ENCODE measurements at regions not wholly inside any gene's neighbourhood (a gene's known extent, or its start where the extent isn't known, plus 50 kb on each side); places are given as distances from the start of the nearest gene placed in this dataset.
"Not testable (repeated sequence)": the region's sequence is repeated elsewhere in the genome, so short reads cannot be mapped to it uniquely, and the experiment has no call there.

DNA sequence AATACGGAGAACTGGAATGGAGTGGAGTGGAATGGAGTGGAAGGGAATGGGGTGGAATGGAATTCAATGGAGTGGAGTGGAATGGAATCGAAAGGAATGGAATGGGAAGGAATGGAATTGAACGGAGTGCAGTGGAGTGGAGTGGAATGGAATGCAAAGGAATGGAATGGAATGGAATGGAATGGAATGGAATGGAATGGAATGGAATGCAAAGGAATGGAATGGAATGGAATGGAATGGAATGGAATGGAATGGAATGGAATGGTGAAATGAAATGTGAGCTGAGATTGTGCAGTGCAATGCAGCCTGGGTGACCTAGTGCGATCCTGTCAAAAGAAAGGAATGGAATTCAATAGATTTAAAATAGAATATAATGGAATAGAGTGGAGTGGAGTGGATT is 357.3 kb upstream of the WSB1 start:
- DNase-seq: not testable (repeated sequence)

DNA sequence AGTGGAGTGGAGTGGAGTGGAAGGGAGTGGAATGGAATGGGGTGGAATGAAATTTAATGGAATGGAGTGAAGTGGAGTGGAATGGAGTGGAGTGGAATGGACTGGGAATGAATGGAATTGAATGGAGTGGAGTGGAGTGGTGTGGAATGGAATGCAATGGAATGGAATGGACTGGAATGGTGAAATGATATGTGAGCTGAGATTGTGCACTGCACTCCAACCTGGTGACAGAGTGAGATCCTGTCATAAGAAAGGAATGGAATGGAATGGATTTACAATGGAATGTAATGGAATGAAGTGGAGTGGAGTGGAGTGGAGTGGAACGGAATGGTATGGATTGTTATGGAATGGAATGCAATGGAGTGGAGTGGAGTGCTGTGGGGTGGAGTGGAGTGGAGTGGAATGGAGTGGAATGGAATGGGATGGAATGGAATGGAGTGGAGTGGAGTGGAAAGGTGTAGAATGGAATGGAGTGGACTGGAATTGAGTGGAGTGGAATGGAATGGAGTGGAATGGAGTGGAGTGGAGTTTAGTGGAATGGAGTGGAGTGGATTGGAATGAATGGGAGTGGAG is 356.1 kb upstream of the WSB1 start:
- not testable (repeated sequence) for DNase-seq

DNA sequence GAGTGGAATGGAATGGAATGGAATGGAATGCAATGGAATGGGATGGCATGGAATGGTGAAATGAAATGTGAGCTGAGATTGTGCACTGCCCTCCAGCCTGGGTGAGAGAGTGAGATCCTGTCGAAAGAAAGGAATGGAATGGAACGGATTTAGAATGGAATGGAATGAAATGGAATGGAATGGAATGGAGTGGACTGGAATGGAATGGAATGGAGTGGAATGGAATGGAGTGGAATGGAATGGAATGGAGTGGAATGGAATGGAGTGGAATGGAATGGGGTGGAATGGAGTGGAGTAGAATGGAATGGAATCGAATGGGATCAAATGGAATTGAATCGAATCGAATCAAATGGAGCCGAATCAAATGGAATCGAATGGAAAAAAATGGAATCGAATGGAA is 354.2 kb upstream of the WSB1 start:
- DNase-seq: not testable (repeated sequence)

DNA sequence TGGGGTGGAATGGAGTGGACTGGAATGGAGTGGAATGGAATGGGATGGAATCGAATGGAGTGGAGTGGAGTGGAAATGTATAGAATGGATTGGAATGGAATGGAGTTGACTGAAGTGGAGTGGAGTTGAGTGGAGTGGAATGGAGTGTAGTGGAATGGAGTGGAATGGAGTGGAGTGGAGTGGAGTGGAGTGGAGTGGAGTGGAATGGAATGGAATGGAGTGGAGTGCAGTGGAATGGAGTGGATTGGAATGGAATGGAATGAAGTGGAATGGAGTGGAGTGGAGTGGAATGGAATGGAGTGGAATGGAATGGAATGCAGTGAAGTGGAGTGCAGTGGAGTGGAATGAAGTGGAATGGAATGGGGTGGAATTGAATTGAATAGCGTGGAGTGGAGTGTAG is 353.3 kb upstream of the WSB1 start:
- DNase-seq: not testable (repeated sequence)

DNA sequence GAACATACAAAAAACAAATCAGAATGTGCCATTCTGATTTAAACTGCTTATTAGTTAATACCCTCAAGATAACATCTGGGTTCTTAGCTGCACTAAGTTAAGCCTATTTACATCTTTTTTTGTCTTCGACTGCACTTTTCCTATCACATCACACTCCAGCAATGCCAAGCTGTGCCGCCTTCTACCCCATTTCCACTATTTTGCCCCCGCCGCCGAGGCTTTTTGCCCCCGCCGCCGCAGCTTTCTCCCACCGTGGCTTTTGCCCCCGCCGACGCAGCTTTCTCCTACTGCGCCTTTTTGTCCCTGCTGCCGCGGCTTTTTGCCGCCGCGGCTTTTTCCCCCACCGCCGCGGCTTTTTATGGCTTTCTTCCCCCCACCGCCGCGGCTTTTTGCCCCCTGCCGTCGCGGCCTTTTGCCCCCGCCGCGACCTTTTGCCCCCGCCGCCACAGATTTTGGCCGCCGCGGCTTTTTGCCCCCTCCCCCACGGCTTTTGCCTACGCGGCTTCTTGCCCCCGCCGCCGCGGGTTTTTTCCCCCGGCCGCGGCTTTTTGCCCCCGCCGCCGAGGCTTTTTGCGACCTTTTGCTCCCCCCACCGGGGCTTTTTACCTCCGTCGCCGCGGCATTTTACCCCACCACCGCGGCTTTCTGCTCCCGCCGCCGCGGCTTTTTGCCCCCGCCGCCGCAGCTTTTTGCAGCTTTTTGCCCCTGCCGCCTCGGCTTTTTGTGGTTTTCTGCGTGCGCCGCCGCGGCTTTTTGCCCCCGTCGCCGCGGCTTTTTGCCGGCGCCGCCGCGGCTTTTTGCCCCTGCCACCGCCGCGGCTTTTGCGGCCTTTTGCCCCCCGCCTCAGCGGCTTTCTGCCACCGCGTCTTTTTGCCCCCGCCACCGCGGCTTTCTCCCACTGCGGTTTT is 331.4 kb upstream of the WSB1 start:
- no peak for DNase-seq

DNA sequence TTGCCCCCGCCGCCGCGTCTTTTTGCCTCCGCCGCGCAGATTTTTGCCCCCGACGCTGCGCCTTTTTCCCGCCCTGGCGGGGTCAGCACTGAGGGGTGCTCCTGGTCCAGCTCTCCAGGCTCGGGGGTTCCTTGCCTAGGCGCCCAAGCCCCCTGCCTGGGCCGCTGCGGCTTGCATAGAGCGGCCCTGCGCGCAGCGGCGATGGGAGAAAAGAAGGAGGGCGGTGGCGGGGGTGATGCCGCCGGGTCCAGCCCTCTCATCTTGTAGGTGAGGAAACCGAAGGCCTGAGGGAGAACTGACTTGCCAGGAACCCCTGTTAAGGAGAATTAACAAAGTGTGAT is 330.8 kb upstream of the WSB1 start:
- DNase-seq: no peak

DNA sequence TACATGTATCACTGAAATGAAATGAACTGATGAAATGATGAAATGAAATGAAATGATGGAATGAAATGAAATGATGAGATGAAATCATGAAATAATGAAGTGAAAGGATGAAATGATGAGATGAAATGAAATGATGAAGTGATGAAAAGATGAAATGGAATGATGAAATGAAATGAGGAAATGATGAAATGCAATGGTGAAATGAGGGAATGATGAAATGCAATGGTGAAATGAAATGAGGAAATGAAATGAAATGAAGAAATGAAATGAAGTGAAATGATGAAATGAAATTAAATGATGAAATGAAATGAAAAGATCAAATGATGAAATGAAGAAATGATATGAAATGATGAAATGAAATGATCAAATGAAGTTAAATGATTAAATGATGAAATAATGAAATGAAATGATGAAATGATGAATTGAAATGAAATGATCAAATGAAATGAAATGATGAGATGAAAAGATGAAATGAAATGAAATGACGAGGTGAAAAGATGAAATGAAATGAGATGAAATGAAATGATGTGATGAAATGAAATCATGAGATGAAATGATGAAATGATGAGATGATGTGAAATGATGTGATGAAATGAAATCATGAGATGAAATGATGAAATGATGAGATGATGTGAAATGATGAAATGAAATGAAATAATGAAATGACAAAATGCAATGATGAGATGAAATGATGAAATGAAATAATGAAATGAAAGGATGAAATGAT is 327.9 kb upstream of the WSB1 start:
- not testable (repeated sequence) for DNase-seq

DNA sequence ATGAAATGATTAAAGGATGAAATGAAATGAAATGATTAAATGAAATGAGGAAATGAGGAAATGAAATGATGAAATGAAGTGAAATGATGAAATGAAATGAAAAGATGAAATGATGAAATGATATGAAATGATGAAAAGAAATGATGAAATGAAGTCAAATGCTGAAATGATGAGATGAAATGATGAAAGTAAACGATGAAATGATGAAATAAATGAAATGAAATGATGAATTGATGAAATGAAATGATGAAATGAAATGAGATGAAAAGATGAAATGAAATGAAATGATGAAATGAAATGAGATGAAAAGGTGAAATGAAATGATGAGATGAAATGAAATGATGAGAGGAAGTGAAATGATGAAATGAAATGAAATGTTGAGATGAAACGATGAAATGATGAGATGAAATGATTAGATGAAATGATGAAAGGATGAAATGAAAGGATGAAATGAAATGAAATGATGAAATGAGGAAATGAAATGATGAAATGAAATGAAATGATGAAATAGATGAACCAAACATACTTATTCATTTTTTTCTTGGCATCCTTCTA is 327.2 kb upstream of the WSB1 start:
- not testable (repeated sequence) for DNase-seq

DNA sequence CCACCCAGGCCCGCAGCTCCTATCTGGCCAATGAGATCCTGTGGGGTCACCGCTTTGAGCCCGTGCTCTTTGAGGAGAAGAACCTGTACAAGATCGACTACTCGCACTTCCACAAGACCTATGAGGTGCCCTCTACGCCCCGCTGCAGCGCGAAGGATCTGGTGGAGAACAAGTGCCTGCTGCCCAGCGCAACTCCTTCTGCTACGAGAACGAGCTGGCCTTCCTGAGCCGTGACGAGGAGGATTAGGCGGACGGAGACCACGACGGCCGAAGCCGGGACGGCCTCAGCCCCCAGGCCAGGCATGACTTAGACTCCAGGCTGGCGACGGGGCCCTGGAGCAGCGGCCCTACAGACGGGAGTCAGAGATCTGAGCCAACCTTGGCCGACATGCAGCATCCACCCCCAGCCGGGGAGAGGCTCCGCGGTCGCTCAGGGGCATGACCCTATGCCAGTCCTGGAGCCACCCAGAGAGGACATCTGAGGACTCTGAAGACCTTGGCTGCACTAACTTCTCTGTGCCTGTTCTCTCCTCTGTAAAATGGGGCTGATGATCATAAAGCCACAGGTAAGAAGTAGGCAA is 312.0 kb upstream of the WSB1 start:
- DNase-seq: not testable (repeated sequence)

DNA sequence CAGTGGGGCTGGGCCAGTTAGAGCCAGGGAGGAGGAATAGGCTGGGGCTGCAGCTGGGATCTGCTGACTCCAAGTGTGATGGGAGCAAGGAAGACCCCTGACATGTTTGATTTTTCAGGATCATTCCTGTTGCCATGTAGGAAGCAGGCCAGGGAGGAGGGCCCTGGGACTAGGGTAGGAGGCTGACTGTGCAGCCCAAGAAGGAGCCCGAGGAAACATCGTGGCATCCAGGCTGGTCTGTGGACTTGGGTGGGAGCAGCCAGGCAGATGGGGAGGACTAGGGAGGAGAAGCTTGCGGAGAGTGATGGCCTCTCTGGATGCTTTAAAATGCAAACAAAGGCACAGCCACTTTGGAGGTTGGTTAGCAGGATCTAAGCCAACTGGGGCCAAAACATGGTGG is 311.4 kb upstream of the WSB1 start:
- DNase-seq: not testable (repeated sequence)

DNA sequence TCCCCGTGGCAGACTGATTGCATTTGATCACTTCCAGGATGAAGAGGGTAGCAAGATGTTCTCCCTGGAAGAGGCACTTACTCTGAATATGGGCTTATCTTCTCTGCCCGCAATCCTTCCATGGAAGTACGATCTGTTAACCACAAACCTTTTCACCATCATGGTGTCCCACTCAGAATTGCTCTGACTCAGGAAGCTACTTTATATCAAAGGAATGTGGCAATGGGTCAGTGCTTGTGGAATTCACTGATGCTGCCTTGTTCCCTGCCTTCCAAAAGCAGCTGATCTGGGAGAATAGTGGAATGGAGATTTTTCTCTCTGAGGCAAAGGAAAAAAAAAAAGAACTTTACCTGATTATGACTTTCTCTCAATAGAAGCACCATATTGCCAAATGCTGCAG is 306.1 kb upstream of the WSB1 start:
- DNase-seq: not testable (repeated sequence)

DNA sequence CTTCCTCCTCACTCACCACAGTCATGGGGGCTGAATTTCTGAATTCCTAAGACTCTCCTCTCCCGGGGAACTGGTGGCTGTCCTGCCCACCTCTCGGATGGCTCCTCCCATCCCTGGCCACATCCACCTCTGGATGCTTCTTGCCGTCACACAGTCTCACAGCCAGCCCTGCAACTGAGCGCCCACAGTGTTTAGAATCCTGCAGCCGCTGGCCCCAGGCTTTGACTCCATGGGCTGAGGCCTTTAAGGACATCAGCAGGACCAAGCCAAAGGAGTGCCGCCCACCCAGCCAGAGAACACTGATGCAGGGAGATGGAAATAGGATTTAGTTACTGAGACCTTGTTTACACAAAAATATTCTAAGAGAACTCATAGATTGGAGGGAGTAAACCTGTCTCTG is 299.3 kb upstream of the WSB1 start:
- DNase-seq: not testable (repeated sequence)

DNA sequence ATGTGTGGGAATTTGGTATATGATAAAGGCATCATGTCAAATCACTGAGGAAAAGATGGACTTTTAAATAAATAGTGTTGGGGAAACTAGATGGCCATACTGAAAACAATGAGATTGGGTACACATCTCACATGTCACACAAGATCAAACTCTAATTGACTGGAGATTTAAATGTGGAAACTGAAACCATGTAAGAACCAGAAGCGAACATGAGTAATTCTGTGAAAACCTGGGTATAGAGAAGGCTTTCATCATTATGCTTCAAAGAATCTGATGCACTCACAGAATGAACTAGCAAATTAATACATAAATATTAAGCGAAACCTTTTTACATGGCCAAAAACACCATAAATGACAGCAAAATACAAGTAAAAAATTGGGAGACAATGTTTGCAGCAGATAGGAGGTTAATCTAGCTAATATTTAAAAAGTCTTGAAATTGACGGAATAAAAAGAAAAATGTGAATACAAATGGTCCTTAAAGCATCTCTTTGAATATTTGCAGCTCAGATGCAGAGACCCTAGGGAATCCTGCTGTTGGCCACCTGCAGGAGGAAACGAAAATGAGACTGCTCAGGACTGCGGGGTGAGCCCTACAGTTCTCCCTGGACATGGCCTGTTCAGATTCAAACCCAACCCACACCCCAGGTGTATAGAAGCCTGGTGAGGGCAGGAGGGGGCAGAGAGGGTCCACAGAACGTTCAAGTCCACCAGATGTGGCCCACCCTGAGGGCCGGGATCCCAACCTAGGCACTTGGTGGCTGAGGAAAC is 297.6 kb upstream of the WSB1 start:
- not testable (repeated sequence) for DNase-seq

DNA sequence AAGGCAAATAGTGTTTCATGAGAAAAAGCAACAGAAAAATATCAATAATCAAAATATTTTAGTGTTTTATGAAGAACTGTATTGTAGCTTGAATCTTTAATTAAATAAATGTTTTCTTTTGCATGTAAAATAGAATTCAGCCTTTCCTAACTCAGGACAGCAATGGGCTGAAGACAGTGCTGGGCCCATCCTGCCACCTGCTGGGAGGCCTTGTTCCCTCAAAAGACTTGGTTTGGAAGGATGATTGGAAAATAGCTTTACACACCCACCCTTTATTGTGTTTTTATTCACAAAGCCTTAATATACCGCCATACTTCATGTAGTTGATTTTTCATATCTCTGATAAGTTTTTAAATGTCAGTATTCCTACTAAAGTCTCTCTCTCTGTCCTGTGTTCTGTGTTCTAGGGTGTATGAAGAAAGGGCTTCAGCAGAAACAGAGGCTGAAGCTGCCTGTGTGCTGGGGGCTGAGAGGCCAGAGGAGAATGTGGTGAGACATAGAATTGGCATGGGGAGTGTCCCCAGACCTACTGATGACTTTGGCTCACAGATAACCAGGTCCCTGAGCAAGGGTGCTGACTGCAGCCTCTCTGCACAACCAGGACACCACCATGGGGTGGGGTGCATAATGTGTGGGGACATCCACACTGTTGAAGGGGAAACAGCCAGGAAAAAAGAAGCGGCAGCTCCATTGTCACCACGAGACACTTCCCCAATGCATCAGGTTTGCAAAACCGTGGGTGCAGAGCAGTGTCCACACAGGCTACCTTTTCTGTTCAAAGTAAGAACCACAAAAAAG is 286.0 kb upstream of the WSB1 start:
- not testable (repeated sequence) for DNase-seq

DNA sequence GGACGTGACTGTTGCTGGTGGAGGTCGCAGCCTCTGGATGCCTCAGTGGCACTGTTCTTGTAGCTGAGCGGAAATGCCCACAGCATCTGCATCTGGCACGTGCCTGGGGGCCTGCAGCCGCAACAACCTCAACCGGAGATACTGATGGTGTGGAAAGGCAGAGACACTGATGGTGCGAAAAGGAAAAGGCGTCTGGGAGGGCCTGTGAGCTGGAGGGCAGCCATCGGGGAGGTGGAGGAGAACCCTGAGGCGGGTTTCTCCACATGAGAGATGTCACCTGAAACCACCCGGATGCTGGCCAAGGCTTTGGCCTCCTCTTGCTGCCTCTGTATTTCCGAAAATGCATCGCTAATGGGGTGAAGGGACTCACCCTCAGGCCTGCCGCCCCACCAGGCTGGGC is 284.8 kb upstream of the WSB1 start:
- DNase-seq: no peak

DNA sequence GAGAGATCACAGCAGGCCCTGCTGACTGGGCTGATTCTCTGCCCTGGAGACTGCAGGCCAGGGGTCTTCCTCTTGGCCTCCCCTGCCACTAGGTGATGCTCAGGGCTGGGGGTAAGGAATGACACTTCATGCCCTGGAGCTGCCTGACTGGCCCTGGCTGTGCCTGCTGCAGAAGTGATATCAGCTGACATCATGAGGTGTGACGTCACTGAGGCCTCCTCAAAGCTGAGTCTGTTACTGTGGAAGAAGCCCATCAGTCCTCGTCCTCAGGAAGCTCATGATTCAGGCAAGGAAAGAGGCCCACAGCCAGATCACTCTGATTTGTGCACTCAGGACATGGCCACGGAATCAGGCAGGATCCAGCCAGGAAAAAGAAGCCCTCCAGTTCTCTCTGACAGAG is 283.8 kb upstream of the WSB1 start:
- DNase-seq: not testable (repeated sequence)

DNA sequence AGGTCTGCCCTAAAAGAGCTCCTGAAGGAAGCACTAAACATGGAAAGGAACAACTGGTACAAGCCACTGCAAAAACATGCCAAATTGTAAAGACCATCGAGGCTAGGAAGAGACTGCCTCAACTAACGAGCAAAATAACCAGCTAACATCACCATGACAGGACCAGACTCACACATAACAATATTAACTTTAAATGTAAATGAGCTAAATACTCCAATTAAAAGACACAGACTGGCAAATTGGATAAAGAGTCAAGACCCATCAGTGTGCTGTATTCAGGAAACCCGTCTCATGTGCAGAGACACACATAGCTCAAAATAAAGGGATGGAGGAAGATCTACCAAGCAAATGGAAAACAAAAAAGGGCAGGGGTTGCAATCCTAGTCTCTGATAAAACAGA is 263.4 kb upstream of the WSB1 start:
- not testable (repeated sequence) for DNase-seq

DNA sequence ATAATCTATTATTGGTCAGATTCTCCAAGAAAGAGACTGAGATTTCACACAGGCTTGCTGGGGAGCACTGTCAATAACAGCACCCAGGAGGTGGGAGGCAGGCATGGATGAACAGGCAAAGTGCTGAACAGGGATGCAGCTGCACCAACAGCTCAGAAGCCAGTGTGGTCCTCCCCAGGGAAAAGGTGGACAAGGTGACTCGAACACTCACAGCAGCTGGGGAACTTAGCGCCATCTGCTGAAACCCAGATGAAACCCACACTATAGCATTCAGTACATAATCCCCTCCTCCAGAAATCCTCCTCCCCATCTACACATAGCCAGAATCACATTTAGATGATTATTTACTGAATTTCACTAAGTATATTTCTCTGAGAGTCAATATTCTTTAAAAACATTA is 255.2 kb upstream of the WSB1 start:
- no peak for DNase-seq

DNA sequence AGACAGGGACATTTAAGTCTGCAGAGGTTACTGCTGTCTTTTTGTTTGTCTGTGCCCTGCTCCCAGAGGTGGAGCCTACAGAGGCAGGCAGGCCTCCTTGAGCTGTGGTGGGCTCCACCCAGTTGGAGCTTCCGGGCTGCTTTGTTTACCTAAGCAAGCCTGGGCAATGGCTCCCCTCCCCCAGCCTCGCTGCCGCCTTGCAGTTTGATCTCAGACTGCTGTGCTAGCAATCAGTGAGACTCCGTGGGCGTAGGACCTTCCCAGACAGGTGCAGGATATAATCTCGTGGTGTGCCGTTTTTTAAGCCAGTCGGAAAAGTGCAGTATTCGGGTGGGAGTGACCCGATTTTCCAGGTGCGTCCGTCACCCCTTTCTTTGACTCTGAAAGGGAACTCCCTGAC is 248.9 kb upstream of the WSB1 start:
- not testable (repeated sequence) for DNase-seq

DNA sequence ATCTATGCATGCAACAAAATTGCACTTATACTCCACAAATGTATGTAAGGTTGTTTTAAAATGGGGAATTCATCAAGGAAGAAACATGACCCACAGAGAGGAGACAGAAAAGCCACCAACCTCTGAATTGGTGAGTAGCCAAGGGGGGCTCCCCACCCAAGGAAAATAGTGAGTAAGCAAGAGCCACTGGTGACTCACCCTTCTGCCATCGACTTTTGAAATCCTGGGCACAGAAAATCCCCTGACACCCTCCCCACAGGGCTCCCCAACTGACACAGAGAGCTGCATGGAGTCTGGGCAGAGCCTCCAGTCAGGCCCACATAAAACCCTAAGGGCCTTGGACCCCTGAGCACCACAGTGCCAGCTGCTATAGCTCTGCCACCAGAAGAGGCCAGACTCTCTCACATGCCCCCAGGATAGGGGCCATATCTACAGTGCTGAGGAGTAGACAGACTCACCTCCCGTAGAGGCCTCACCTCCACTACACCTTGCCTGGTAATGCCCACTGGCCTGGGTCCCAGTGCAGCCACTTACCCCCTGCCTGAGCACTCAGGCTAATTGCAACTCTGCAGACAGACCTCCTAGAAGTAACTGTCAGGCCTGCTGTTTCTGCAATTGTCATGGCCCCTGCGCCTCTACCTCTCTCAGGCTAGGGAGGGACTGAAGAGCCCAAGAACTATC is 244.7 kb upstream of the WSB1 start:
- no peak for DNase-seq

DNA sequence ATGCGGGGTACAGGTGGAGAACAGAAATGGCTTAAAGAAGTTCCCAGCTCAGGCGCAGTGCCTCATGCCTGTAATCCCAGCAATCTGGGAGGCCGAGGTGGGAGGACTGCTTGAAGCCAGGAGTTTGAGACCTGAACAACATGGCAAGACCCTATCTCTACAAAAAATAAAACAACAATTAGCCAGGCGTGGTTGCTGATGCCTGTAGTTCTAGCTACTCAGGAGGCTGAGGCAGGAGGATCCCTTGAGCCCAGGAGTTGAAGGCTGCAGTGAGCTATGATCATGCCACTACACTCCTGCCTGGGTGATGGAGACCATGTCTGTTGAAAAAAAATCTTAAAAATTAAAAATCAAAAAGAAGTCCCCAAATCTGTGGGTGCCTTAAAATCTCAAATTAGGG is 228.3 kb upstream of the WSB1 start:
- DNase-seq: no peak
